ENCODE measurements at regions not wholly inside any gene's neighbourhood (a gene's known extent, or its start where the extent isn't known, plus 50 kb on each side); places are given as distances from the start of the nearest gene placed in this dataset.

- TF ChIP-seq CTCF (IDR thresholded peaks at IDR 0.05 in 2 of 3, conservative IDR thresholded peaks at IDR 0.05 in 1 of 3; ENCODE audit: borderline replicate concordance in 1 of 3, insufficient read depth in 1 of 3, low read depth in 2 of 3, low read length in 2 of 3) (no peak), RAD21 (IDR thresholded peaks at IDR 0.05; ENCODE audit: low read depth) (no peak), POLR2AphosphoS5 (IDR thresholded peaks at IDR 0.05; ENCODE audit: low read depth, low read length) (no peak), MAX (IDR thresholded peaks at IDR 0.05) (no peak), FOSL1 (IDR thresholded peaks at IDR 0.05; ENCODE audit: low read depth) (no peak)
Measured at GRCh38 chr13:109693213-109693612, 93.2 kb downstream of the IRS2 start.

Data from HCT116 (cell line).